ENCODE measurements at regions not wholly inside any gene's neighbourhood (a gene's known extent, or its start where the extent isn't known, plus 50 kb on each side); places are given as distances from the start of the nearest gene placed in this dataset.

- TF ChIP-seq CTCF (IDR thresholded peaks at IDR 0.05), result no peak
- TF ChIP-seq POLR2A (IDR thresholded peaks at IDR 0.05; ENCODE audit: low read depth), result no peak
Measured at GRCh38 chr14:51474854-51475253, 176.9 kb upstream of the FRMD6 start.

All from esophagus muscularis mucosa (tissue), 3 donors.